Left ventricle myocardium inferior (tissue), 1 donor: ENCODE measurements at regions not wholly inside any gene's neighbourhood (a gene's known extent, or its start where the extent isn't known, plus 50 kb on each side); places are given as distances from the start of the nearest gene placed in this dataset.

Experiments used
- DNase-seq: peaks from one replicate; pipeline ENCODE4 v3.0.0-alpha.2; 2020
- H3K27ac ChIP-seq: fragments of 200-600 bp; replicated peaks from 2 replicates; pipeline ENCODE4 v1.8.0; 2021
- H3K27me3 ChIP-seq: fragments of 200-600 bp; 2 replicates; pipeline ENCODE4 v1.8.0; 2021; ENCODE audit warnings: low read depth
- H3K36me3 ChIP-seq: fragments of 200-600 bp; 2 replicates; pipeline ENCODE4 v1.8.0; 2021
- H3K4me1 ChIP-seq: fragments of 200-600 bp; 2 replicates; pipeline ENCODE4 v1.8.0; 2021
- H3K4me3 ChIP-seq: fragments of 200-600 bp; 2 replicates; pipeline ENCODE4 v1.8.0; 2021; ENCODE audit warnings: mild to moderate bottlenecking, moderate library complexity
- H3K9me3 ChIP-seq: fragments of 200-600 bp; replicated peaks from 2 replicates; pipeline ENCODE4 v1.8.0; 2021
- CTCF ChIP-seq: fragments of 200-600 bp; IDR thresholded peaks from 2 replicates; pipeline ENCODE4 v1.8.0; 2021; ENCODE audit warnings: antibody characterized with exemption, mild to moderate bottlenecking, borderline replicate concordance
- intact Hi-C: fragments of 100-400 bp; cut with micrococcal nuclease; formaldehyde crosslinking; loops from one replicate; pipeline ENCODE4 v1.11.0; 2022
- donor health status: DM: no; HTN: yes; CAD: no; lungs with severe emphysema.

GRCh38 chr3:18841422-18842343, 306.6 kb upstream of the KCNH8 start:
- Histone ChIP-seq H3K9me3 (no peaks in the 10 kb centered on the region), H3K4me3 (no peak overlapping the region), H3K36me3 (no peaks in the 10 kb centered on the region), H3K4me1 (no peaks in the 10 kb centered on the region), H3K27ac (no peak overlapping the region), H3K27me3 (no peaks in the 10 kb centered on the region)
- no peak for TF ChIP-seq CTCF
- intact Hi-C loops = no loop called here
- no peak for DNase-seq

- intact Hi-C loops = no loop called here
- no peak for DNase-seq
- no peaks in the 10 kb centered on the region for H3K4me1 ChIP-seq
- H3K4me3 ChIP-seq = no peak overlapping the region
- no peaks in the 10 kb centered on the region for H3K27me3 ChIP-seq
- H3K9me3 ChIP-seq = no peaks in the 10 kb centered on the region
- no peak for TF ChIP-seq CTCF
- H3K27ac ChIP-seq = no peak overlapping the region
- H3K36me3 ChIP-seq = no peaks in the 10 kb centered on the region
Observed at GRCh38 chr3:18840535-18841137, 307.7 kb upstream of the KCNH8 start.

DNA sequence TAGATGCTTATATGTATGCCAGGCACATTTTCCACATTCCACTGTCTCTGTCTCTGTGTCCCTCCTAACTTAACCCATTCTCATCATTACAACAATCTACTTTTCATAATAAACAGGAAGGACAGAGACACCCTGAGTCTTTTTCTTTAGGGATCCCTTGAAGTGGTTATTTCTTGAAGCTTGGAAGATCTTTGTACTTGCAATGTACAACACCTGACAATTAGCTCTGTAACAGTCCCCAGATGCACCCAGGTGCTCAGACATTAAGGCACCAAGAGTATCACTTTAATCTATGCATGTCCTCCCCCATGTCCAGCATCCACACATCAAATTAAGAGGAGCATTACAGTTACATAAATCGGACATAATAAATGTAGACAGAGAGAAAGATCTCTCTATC, 309.6 kb upstream of the KCNH8 start:
- Histone ChIP-seq H3K4me1 (no peaks in the 10 kb centered on the region), H3K27me3 (no peaks in the 10 kb centered on the region), H3K36me3 (no peaks in the 10 kb centered on the region), H3K27ac (no peak overlapping the region), H3K9me3 (no peaks in the 10 kb centered on the region), H3K4me3 (no peak overlapping the region)
- no peak for DNase-seq
- TF ChIP-seq CTCF = no peak
- intact Hi-C loops = no loop called here

DNA sequence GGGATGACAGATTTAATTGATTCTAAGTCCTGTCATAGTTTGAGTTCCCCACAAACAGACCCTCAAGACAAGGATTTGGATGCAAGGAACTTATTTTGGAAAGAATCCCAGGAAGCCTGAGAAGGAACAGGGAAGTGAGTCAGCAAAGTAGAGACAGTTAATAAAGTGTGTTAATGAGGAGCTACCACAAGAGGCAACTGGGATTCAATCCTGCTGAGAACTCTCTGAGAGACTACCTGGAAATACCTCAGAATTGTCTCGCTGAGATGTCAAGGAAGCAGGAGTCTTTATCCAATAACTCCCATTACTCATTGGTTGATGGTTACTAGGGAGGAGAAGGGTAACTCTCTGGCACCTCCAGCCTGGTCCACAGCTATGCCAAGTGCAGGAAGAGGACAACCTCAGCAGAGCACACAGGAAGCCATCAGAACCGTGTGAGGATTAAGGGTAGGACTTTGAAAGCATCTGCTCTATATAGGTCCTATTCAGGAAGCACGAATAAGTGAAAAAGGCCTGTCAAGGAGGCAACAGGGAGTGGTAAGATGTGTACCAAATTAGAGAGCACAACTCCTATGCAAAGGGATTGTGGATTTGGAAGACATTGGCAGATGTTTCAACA, 311.1 kb upstream of the KCNH8 start:
- H3K4me3 ChIP-seq = no peak overlapping the region
- H3K9me3 ChIP-seq = no peaks in the 10 kb centered on the region
- no peaks in the 10 kb centered on the region for H3K4me1 ChIP-seq
- DNase-seq = no peak
- TF ChIP-seq CTCF = no peak
- intact Hi-C loops = no loop called here
- H3K27me3 ChIP-seq = no peaks in the 10 kb centered on the region
- no peak overlapping the region for H3K27ac ChIP-seq
- H3K36me3 ChIP-seq = no peaks in the 10 kb centered on the region

DNA sequence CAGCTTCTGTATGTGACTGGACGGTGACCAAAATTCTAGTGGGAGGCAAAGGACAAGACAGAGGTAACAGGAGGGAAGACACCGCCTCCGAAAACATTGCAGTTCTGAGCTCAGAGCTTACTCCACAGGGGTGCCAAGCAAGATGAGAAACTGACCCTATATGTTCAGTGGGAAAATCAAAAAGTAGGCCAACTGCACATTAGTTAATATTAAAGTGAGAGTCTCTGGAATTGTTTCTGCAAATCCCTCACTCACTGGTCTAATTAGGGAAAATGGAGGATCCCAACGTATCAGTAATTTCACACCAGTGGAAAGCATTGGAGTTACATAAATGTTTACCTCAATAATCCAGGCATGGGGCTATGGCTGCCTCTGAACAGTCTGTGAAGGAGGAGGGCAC, 313.3 kb upstream of the KCNH8 start:
- no peak for DNase-seq
- Histone ChIP-seq H3K4me3 (no peak overlapping the region), H3K36me3 (no peaks in the 10 kb centered on the region), H3K4me1 (no peaks in the 10 kb centered on the region), H3K27ac (no peak overlapping the region), H3K9me3 (no peaks in the 10 kb centered on the region), H3K27me3 (no peaks in the 10 kb centered on the region)
- no peak for TF ChIP-seq CTCF
- intact Hi-C loops = no loop called here
